ENCODE measurements at regions not wholly inside any gene's neighbourhood (a gene's known extent, or its start where the extent isn't known, plus 50 kb on each side); places are given as distances from the start of the nearest gene placed in this dataset.

DNA sequence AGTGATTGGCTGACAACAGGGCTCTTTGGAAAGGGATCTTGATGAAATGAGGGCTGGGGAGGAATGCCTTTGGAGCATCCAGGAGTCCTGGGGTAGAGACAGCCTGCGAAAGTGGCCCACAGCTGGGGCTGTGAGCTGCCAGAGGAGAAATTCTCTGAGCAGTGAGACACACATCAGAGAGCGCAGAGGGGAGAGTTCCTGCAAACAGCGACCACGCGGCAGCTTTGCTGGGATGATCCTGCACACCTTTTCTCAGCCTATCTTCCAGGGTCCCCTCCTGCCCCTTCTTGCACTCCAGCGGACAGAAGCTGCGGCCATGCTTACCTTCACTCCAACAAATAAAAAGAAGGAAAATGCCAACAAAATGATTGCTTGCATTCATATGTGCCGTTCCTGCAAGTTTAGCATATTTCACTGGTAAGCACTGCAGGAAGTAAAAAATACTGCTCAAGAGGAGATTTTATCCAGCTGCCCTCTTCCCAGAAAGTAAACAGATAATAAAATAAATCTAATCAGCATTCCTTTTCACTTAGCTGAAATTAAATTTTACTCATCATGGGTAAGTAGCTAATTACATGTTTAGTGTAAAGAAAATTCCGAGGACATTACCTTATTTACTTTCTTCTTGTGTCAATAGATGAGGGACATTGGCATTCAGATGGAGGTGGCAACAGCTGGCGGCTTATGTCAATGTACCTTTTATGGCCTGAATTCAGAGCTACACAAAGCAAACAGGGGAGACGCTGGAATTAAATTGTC, 339.9 kb upstream of the ARID1B start:
- DNase-seq, result peak; percentile 77

- DNase-seq, result no peak
Measured at GRCh38 chr6:156434795-156435190, 342.4 kb upstream of the ARID1B start.

DNA sequence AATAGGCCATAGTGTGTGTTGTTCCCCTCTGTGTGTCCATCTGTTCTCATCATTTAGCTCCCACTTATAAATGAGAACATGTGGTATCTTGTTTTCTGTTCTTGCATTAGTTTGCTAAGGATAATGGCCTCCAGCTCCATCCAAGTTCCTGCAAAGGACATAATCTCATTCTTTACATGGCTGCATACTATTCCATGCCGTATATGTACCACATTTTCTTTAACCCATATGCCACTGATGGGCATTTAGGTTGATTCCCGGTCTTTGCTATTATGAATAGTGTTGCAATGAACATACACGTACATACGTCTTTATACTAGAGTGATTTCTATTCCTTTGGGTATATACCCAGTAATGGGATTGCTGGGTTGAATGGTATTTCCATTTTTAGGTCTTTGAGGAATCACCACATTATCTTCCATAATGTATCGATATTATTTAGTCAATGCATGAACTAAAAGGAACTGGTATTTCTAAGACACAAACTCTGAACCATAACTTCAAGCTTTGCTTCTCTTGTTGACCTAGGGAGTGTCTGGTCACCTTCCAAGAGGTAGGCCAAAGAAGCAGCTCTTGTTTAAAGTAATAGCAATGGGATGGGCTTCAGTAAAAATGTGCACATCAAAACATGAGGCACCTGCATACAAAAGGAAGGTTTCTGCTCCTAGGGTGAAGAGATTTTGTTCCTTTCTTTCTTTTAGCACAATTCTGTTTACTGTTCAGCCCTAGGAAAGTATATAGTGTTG, 343.0 kb upstream of the ARID1B start:
- no peak for DNase-seq

DNA sequence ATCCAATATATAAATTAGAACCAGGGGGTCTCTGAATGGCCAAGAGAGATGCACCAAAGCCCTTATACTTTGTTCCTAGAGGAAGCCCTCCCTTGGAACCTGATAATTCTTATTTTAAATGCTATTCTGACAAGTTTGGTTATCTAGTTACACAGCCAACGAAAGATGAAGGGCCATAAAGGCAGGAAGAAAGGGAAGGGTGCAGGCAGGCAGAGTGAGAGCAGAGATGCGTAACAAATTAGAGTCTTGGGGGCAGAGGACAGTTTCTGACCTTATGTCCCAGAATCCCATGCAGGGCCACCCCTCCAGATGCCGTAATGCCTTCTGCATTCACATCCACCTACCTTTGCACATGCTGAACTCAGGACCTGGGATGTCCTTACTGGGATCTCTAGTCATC, 344.6 kb upstream of the ARID1B start:
- DNase-seq, result no peak

- DNase-seq, result no peak
Measured at GRCh38 chr6:156430386-156430785, 346.8 kb upstream of the ARID1B start.

DNA sequence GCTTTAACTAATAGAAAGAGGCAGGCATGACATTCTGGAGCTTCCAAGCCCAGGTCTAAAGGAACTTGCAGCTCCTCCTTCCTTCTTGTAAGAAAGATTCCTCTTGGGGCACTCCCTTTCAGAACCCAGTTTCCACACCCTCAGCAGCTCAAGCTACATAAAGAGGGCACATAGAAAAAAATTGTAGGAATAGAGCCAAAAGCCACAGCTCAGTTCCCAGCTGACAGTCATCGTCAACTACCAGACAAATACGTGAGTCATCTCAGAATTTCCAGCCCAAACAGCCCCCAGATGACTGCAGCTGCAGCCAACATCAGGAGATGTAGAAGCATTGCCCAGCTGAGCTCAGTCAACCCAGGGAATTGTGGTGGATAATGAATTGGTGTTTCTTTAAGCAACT, 349.8 kb upstream of the ARID1B start:
- no peak for DNase-seq

DNA sequence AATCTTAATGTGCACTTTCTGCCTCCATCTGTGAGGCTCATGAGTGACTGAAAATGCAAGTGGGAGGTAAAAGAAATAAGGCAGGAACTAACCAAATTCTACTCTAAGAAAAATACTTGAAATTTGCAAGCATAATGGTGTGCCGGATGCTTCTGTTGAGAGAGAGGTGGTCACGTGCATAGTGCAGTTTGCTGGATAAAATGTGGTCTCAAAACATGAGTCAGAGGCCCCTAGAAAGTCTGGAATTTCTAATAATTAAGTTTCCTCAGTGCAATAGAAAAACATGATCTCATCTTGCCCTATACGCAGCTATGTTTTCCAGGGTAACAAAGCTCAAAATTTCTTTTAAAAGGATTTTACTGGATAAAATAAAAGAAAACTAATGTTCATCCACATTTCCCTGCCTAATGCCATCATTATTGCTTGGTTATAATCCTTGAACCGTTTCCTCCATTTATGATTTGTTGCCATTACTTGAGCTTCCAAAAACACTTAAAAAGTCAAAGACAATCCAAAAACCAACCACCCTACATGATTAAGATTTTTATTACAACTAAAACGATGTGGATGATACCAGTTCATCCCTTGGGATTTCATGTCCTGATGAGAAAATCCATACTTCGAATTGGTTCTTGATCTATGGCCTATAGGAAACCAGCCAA, 351.7 kb upstream of the ARID1B start:
- no peak for DNase-seq

- DNase-seq, result no peak
Measured at GRCh38 chr6:156423829-156424228, 353.3 kb upstream of the ARID1B start.

- no peak for DNase-seq
Measured at GRCh38 chr6:156423075-156423474, 354.1 kb upstream of the ARID1B start.

DNA sequence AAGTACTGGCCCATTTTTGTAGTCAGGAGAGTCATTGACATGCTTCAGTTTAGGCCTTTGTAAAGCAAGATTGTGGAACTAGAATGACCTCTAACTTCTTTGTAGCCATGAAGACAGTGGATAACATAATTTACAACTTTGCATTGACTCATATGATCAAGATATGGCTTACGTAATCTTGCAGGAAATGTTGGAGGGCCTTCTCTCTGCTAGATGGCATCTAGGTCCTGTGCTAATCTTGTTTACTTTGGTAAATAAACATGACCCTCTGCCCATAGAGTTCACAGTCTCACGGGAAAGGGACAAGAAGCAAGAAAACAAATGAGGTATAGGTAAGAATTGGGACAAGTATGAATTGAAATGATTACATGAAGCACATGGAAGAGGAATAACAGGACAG, 355.2 kb upstream of the ARID1B start:
- no peak for DNase-seq

DNA sequence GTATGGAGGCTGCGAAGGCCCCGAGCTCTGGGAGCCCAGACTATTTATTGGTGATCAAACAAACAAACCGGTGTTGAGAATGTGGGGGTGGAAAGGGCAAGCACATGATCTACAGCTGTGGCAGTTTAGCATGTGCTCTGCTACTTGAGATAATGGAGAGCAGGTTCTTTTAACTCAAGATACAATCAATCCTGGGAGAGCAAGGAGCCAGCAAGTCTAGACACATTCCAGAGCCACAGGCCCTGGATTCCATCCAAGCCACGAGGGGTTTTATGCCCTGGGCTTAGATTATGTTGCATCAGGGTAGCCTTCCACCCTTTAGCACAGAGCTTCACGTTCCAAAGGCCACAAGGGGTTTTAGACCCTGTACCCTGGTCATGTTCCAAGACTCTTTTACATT, 355.9 kb upstream of the ARID1B start:
- DNase-seq, result peak; percentile 19

DNA sequence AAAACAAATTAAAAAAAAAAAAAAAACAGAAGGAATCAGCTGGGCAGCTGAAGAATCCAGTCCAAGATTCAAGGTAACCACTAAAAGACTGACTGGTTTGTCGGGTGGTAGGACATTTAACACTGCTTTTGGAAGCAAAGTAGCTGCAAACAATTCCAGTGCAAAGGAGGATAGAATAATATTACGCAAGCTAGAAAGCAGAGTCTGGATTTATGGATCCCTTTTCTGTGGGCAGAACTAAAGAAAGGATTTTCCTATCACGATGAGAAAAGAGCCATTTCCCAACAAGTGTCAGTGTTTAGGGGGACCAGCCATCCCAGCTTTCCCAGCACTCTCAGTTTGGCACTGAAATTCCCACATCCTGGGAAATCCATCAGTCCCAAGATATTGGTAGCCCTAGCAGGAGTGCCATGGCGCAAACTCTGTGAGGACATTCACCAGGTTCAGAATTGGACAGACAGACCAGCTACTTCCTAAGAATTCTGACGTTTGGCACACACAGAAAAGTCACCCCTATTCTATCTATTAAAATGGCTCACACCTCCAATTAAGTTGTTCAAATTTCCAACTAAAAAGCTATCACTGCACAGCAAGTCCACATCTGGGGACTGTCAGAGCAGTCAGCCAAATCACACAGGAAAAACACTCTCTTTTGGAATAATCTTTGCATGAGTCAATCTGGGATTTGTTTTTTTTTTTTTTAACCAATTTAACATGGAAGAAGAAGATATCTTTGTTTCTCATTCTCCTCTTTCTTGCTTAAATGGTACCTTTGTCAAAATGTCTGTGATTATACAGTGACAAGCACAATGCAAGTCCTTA, 356.8 kb upstream of the ARID1B start:
- DNase-seq, result no peak

DNA sequence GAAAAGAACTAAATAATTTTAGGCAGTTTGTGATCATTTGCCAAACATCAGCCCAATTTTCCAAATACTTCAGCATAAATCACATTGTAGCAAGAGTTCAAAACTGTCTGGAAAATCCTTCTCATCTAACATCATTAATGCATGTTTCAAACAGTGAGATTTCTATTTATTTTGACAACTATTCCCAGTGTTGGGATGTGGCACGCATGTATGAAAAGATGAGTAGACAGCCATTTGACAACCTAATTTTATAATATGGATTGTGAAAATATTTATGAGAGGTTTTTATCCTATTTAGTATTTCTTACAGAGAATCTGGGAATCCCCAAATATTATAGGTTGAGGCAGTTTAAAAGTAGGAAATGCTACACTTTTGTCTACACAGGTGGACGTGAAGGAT, 357.6 kb upstream of the ARID1B start:
- no peak for DNase-seq

- DNase-seq, result no peak
Measured at GRCh38 chr6:156418253-156418652, 358.9 kb upstream of the ARID1B start.

- DNase-seq, result no peak
Measured at GRCh38 chr6:156416391-156416790, 360.8 kb upstream of the ARID1B start.

DNA sequence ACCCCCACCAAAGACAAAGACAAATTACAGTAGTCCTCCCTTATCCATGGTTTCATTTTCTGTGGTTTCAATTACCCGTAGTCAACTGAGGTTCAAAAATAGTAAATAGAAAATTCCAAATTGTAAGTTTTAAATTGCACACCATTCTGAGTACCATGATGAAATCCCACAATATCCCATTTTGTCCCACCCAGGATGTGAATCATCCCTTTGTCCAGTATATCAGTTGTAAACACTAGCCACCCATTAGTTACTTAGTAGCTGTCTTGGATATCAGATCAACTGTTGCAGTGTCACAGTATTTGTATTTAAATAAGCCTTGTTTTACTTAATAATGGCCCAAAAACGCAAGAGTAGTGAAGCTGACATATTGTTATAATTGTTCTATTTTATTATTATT, 364.0 kb upstream of the ARID1B start:
- no peak for DNase-seq

DNA sequence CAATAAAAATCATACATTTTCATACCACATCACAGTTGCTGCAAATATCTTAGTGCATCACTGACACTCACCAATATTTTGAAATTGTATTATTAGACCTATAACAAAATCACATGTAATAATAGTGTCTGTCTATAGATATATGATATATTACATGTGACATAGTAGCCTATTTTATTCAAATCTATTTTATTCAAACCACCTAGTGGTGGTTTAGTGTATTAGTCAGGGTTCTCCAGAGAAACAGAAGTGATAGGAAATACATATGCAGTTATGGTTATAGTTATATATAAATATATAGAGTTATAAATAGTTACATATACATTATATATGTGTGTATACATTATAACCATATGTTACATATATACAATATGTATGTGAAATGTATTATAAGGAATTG, 366.5 kb upstream of the ARID1B start:
- no peak for DNase-seq

DNA sequence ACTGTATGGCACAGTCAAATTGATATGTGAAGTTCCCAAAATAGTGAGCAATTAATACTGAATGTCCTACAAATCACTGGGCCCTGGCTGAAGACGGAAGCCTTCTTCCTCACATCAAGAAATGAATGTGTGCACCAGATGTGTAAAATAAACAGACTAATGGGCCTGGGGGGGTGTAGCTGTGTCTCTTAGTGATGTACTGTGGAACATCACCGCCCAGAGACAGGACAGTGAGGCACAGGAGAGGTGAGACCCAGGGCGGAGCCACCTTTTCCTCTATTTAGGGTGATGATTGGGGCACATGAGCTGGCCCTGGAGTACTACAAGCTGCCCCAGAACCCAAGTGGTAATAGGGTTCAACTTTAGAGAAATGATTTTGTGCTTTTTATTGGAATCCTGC, 368.5 kb upstream of the ARID1B start:
- no peak for DNase-seq

DNA sequence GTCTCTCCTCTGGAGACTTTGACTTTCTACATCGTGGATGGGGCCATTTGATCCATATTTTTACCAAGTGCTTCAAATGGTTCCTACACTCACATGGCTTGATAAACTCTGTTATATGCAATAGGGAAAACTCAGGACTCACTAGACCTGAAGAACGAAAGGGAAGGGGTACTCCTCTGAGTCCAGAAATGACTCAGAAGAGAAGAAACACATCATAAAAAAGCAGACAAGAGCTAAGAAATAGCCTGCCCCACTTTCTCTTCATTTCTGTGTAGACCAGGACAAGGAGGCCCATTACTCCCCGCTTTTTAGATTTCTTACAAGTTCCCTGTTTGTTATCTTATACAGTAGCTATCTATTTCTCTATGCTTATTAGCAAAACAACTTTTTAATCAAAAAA, 369.8 kb upstream of the ARID1B start:
- DNase-seq, result no peak

- no peak for DNase-seq
Measured at GRCh38 chr6:156406688-156407087, 370.5 kb upstream of the ARID1B start.

GRCh38 chr6:156406099-156406498, 371.1 kb upstream of the ARID1B start:
- DNase-seq, result no peak

- no peak for DNase-seq
Measured at GRCh38 chr6:156402628-156403027, 374.6 kb upstream of the ARID1B start.

DNA sequence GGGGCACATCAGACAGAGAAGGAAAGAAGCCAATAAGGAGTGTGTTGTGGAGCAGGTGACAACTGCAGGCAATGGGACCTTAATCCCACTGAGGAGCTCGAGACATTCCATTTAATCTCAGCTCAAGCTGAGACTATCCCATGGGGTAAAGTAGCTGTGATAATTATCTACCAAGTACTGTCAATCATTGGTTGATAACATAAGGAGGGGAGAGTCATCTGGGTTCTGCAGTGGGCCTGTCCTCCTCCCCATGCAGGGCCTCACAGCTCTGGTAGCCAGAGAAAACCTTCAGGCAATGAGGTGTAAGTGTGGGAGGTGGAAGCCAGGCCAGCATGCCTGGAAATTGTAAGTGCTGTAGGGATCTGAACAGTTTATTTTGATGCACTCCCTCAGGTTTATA, 375.0 kb upstream of the ARID1B start:
- no peak for DNase-seq

All from NCI-H1105 (cell line).